Activated CD4-positive, alpha-beta T cell treated with anti-CD3 and anti-CD28 coated beads, Interleukin-2, amount 50 U/mL, for 16 hours (primary cell): ENCODE measurements at regions not wholly inside any gene's neighbourhood (a gene's known extent, or its start where the extent isn't known, plus 50 kb on each side); places are given as distances from the start of the nearest gene placed in this dataset.

ENCODE experiments used
- DNase-seq: peaks from one replicate; pipeline ENCODE4 v3.0.0-alpha.2; 2020

DNA sequence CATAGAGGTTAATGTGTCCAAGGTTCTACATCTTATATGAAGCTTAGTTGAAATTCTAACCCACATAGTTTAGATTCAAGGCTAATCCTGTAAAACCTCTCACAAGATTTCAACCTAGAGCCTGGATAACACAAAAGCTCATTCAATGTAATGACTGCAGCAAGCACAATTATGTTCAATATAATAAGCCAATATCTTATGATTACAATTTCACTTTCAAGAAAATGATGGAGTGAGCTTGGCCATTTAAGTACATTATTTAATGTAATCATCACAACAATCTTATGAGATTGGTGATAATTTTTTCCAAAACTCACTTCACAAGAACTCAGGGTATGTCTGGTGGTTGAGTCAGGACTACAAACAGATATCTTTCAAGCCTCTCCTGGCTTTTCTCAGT lies 1140.8 kb upstream of the WWC1 start:
- DNase-seq, result no peak

DNA sequence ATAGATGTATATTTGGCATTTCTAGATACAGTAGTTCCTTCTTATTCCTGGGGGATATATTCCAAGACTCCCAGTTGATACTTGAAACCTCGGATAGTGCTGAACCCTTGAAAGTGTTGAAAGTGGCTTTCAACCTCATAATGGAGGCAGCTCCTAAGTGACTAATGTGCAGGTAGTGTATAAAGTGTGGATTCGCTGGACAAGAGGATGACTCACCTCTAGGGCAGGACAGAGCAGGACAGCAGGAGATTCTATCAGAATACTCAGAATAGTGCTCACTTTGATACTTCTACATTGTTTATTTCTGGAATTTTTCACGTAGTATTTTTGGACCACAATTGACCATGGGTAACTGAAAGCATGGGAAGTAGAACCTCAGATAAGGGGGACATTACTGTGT lies 1138.9 kb upstream of the WWC1 start:
- DNase-seq, result no peak

DNA sequence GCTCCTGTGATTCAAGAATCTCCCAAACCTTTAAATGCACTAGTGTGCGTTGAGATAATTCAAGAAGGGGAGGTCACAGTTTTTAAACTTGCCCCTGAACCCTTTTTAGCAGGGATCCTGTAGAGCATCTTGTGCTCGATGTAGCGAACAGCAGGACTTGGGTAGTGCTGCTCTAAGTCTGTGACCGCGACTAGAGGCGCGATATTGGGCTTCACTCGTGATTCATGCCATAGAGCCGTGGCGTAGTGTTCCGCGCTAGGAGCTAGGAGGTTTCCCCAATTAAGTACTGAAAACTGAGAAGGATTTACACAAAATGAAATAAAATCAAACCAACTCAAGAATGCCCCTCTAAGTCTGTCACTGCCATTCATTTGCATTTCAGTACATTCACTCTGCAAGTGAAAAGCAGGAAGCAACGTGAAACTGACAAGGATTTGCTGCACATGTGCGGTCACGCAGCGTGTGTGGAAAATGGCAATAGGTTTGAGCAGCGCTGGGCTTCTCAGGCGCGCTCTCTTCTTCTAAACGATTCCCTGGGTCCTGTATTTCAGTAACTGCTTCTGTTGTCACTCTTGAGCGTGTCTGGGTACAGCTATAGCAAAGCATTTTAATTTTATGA lies 1135.9 kb upstream of the WWC1 start:
- DNase-seq, result no peak

DNA sequence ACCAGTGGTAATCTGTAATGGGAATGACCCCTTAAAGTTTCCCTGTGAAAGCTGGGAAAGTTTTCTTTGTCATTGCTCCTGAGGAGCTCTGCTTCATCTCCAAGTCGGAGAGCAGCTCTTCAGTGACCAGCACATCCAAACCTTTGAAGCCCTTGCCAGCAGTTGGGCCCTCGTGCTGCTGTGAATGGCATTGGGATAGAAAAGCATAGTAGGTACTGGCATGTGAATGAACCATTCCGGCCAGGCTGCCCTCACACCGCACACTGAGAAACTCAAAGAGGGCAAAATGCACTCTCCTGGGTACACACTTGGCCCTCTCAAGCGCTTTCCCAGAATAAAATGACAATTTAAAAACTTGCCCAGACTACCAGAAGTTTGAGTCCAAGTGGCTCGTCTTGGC lies 1135.0 kb upstream of the WWC1 start:
- no peak for DNase-seq

DNA sequence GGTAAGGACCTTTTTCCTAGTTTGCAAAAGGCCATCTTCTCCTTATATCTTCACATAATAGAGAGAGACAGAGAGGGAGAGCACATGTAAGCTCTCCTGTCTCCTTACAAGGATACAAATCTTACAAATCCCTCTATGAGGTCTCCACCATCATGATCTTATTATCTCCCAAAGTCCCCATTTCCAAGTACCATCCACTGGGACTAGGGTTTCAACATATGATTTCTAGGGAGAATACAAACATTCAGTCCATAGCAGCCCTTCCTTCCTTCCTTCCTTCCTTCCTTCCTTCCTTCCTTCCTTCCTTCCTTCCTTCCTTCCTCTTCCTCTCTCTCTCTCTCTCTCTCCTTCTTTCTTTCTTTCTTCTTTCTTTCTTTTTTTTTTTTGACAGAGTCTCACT lies 1132.9 kb upstream of the WWC1 start:
- no peak for DNase-seq

DNA sequence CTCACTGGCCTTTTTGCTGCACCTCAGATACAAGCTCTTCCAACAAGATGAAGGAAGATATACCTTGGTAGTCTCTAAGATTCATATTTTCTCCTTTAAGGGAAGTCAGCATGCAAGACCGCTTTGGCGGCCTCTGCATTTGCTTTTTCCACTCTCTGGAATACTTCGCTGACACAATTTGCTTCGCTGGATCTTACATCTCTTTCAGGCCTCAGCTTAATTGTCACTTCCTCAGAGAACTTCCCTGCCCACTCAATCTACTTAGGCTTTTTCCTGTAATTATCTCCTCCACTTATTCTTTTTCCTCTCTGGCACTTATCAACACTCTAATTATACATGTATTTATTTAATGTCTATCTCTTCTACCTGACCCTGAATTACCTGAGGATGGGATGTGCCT lies 1131.1 kb upstream of the WWC1 start:
- DNase-seq, result no peak

DNA sequence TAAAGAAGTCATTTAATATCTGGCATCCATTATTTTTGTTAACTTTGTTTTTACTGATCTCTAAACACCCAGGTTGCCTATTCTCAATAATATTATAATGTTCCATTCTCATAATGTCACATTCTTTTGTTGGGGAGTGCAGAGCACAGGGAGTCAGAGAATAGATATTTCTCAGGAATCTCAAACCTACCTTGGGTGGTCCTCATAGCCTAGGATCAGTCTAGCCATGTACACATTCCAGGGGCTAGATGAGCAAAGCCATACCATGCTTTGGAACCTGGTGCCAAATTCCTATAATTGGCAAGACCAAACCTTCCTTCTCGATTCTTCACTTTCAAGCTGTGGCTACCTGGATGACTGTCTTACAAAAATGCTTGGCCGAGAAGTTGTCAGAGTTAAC lies 1124.7 kb upstream of the WWC1 start:
- DNase-seq, result no peak

DNA sequence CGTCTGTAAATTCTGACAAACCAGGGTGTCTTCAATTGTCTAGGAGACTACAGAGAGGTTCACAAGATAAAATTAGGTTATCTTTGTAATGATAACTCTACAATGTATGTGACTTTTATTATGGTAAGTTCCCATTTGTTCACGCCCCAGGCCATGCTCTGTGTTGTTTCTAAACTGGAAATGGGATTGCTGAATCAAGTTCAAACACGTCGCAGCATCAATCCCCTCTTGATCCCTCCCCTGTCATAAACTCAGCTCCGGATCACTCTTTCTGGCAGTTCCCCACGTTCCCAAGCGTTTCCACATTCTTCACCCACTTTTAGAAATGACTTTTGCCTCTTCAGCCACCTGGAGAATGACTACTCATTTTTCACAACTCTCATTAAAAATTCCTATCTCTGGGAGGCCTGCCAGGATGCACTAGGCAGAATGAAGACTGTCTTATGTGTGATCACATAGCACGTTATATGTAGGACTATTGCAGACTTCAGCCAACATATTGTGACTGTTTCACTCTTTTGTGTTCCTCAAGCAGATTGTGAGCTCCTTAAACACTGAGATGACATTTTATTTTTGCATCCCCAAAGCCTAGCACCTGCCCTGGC lies 1124.2 kb upstream of the WWC1 start:
- no peak for DNase-seq

DNA sequence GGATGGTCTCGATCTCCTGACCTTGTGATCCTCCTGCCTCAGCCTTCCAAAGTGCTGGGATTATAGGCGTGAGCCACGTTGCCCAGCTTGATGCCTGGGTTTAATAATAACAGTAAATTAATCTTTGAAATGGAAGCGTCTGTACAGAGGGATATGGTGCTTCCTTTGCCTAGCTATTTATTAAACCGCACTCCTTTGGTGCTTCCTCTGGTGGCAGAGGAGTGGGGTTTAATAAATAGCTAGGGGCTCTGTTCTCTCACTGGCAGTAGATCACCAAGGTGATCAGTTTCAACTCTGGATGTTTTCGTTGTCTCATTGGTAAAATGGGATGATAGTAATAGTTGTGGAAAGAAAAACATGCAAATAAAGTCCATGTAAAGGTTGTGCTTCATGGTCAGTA lies 1122.5 kb upstream of the WWC1 start:
- DNase-seq, result no peak

DNA sequence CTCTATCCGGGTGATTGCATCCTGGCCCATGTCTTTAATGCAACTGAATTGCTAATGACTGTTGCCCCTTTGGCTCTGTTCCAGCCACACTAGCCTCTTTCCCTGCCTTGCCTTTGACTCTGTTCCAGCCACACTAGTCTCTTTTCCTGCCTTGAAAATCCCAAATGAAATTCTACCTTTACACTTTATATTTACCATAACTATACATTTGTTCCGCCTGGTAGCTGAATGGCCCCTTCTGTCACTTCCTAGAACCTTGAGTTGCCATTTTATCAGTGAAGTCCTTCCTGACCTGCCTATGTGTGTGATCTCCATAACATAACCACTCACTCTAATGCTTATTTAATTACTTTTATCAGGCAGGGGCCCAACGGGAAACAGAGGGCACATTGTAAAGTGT lies 1120.4 kb upstream of the WWC1 start:
- no peak for DNase-seq

DNA sequence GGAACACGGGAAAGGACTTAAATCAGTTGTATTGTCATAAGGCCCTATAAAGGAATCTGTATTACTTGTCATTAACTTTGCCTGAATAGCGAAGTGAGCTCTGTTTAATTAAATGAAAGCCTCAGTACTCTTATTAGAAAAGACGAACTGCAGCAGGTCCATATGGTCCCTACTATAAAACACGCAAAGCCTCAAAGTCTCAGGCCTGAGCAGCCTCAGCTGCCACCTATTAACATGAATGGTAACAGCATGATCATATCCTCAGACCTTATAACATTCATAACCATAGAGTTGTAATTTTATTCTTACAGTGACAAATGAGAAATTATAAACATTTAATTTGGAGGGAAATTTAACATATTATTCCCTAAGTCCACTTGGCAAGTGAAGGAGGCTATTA lies 1113.7 kb upstream of the WWC1 start:
- DNase-seq, result no peak

DNA sequence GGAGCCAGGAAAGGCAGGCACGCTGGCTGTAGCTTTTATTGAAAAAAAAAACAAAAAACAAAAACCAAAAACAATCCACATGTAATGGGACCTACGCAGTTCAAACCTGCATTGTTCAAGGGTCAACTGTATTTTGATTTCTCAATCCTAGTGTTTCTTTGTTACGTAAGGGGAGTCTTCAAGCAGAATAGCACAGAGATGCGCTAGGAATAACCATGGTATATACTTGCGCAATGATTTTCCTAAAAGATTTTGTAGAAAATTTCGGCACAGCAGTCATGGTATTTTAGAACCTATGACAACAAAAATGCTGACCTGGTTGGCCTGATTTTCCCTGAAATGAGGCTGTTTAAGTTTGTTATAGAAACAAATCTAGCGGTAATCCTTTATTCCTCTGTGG lies 1110.5 kb upstream of the WWC1 start:
- DNase-seq, result no peak

DNA sequence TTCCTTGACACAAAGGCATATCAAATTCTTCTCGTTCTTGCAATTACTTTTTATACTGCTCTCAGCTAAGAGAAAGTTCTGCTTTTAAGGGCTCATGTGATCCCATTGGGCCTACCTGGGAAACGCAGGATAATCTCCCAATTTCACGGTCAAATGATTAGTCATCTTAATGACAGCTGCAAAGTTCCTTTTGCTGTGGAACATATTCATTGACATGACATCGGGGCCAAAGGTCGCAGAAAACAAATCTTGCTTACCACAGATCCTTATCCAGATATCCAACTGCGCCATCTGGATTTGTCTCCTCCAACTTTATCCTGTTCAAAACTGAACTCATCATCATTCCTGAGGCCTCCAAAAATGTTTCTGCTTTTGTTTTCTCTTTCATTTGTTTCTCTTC lies 1085.6 kb upstream of the WWC1 start:
- DNase-seq, result no peak

DNA sequence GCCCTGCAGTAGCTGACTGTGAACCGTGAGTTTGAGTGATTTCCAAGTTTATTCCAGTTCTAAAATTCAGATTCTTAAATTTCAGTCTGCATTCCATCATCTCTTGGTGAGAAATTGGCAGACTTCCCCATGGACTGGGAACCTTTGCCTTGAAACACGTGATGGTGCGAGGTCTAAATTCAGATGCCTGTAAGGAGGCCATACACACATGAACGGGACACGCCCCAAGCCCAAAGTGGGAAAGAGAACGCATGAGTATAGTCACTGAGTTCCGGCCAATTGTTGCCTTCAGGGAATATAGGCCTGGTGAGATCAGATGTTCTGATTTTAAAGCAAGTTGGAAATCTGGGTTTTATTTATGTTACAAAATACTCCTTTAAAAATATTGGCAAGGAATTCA lies 1084.4 kb upstream of the WWC1 start:
- no peak for DNase-seq

DNA sequence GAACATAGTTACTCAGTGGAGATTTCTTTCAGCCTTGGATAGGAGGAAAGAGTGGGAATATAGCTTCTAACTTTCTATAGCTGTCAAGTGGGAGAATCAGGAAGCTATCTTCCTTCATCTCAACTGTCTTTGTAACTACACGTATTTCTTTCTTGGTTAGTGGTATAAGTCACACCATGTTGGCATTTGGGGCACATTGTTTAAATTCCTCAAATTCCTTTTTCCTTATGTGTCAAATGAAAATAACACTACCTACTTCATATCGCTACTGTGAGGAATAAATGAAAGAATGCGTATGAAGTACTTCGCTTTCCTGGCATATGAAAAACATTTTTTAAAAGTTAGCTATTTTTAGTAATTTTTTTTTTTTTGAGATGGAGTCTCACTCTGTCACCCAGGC lies 1082.5 kb upstream of the WWC1 start:
- no peak for DNase-seq

DNA sequence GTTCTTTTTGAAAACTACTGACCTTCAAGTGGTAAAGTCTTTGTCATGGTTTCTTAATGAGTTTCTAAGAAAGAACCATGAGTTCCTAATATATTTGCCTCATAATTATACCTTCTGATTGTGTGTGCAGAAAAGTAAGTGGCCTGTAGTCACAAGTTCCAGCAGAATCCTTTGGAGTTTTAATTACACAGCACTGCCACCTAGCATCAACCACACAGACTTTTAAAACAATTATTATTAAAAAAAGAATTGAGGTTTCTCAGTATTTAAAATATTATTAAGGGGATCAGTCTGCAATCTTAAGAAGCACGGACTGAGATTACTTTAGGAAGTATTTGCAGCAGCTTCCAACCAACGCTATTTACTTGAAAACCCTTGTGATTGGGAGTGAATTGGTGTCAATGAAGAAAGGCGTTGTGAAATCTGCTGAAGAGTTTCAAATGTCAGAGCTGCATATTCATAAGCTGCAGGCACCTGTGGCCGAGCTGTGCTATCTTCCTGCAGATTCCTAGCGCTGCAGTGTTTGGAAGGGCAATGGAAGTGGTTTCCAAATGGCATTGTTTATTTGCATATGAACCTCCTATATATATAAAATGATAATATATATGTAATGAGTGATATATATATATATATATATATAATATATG lies 1074.2 kb upstream of the WWC1 start:
- no peak for DNase-seq

DNA sequence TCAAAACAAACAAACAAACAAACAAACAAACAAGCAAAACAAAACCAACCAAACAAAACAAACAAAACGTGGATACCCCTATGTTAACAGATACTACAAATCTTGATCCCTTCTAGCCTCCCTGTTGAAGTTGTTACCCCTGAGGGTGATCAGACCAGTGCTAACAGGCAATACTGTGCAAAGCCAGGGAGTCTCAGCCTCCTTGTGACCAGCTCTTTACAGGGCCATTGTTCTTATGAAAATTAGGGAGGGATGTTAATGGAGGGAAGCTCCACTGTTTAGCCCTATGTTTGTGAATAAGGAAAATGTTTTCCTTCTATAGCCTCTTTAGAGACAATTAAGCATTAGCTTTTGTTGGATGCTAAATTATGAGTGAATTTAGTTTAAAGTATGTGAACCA lies 1072.1 kb upstream of the WWC1 start:
- no peak for DNase-seq

DNA sequence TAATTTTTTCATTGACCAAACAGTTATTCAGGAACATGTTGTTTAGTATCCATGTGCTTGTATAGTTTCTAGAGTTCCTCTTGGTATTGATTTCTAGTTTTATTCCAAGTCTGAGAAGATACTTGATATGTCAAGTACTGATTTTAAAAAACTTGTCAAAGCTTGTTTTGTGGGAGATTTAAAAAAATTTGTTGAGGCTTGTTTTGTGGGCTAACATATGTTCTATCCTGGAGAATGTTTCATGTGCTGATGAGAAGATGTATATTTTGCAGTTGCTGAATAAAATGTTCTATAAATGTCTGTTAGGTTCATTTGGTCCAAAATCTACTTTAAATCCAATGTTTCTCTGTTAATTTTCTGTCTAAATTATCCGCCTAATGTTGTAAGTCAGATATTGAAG lies 1065.1 kb upstream of the WWC1 start:
- no peak for DNase-seq

DNA sequence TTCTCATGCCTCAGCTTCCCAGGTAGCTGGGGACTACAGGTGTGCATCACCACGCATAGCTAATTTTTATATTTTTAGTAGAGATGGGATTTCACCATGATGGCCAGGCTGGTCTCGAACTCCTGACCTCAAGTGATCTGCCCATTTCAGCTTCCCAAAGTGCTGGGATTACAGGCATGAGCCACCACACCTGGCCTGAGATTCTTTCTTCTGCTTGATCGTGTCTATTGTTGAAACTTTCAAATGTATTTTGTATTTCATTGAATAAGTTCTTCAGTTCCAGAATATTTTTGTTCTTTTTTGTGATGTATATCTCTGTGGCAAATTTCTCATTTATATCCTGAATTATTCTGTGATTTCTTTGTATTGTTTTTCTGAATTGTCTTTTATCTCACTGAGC lies 1063.3 kb upstream of the WWC1 start:
- DNase-seq, result no peak

DNA sequence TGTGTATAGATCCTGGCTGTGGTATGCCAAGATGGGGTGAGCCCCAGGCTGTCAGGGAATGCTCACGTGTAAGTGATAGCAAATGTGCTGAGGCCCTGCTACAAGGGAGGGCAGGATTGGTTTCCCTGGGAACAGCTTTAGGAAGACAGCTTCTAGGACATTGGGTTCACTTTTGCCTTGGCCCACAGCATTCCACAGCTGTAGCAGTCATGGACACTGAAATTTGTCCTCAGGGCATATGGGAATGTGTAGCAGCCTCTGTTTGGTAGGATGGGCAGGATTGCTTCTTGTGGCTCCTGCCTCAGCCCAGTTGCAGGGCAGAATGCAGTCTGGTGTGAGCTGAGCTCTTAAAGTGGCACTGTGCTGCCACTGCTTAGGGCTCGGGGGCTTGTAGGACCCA lies 1061.7 kb upstream of the WWC1 start:
- DNase-seq, result no peak

DNA sequence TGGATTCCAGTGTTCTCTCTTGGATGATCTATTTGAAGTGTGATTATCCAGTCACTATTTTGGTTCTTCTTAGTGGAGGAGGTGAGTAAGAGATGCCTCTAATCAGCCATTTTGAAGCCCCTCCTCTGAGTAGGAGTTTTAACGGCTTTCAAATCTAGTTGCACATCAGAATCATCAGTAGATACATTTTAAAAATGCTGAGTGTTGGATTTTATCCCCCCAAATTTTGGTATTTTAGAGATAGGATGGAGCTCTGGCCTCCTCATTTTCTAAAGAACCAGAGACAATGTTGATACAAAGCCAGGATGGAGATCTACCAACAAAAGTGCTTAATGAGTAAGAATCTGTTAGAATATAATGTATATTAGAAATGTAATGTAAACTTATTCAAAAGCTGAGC lies 1061.0 kb upstream of the WWC1 start:
- no peak for DNase-seq

DNA sequence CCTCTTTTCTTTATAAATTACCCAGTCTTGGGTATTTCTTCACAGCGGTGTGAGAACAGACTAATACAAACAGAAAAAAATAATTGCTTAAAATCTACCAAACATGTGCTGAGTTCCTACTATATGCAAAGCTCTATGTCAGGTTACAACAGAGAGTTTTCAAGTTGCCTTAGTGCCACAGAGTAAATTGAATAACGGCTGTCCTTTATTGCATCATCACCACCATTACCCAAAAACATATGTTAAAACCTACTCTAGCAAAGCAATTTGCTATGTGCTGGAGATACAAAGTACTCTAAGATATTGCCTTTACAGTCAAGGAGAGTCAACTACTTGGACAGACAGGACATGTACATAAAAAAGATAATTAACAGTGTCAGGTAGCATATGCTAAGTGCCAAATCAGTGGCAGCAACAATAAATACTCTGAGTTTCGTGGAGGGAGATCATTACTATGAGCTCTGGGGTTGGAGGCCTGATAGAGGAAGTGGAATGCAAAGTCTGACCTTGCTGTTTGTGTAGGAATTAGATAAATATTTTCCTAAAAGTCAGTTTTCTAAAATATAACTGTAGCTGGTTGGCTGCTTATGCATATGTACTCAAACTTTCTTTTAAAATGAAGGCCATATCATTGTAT lies 1058.7 kb upstream of the WWC1 start:
- DNase-seq, result no peak

DNA sequence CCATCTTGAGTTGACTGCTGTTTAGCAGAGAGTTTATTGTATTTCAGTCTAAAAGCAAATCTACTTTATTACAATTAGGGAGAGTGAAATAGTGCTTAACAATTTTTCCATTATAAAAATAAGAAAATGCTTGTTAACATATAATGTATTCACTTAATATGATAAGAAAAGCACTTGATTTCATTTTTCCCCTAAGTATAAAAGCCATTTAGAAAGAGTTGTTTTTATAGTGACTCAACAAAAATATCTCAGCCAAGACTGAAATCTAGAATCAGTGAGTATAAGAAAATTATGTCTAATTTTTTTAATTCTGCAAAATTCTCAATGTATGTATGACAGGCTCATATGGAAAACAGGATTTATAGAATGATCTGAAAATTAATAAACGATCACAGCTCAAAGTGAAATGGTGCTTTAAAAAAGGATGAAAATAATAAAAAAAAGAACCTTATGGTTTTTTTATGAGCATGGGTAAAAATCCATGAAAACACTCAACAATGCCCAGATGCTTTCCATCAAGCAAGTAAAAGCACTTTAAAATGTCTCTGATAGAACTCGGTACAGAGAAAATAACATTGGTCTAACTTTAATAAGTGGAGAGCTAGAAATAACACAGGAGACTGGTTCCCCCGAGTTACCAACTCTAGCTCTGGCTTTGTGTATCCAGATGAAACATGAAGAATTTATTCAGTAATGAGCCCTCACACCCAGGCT lies 1057.8 kb upstream of the WWC1 start:
- no peak for DNase-seq
